ENCODE measurements at regions not wholly inside any gene's neighbourhood (a gene's known extent, or its start where the extent isn't known, plus 50 kb on each side); places are given as distances from the start of the nearest gene placed in this dataset.

GRCh38 chr6:147133669-147134068 is 70.5 kb upstream of the STXBP5 start:
- H3K27me3 ChIP-seq (ENCODE audit: insufficient read depth, poor library complexity, severe bottlenecking), result no peaks in the 10 kb centered on the region
- H3K27ac ChIP-seq (replicated peaks), result no peak overlapping the region
- no peak overlapping the region for H3K4me3 ChIP-seq (replicated peaks; ENCODE audit: insufficient read depth, low read length)
- TF ChIP-seq POLR2AphosphoS5 (IDR thresholded peaks at IDR 0.05; ENCODE audit: low read depth) (no peak), REST (IDR thresholded peaks at IDR 0.05; ENCODE audit: insufficient replicate concordance, low read depth) (no peak), GABPA (IDR thresholded peaks at IDR 0.05; ENCODE audit: low read depth) (no peak), SPI1 (IDR thresholded peaks at IDR 0.05; ENCODE audit: borderline replicate concordance, low read depth) (no peak)
- TF ChIP-seq, protein P1, sequence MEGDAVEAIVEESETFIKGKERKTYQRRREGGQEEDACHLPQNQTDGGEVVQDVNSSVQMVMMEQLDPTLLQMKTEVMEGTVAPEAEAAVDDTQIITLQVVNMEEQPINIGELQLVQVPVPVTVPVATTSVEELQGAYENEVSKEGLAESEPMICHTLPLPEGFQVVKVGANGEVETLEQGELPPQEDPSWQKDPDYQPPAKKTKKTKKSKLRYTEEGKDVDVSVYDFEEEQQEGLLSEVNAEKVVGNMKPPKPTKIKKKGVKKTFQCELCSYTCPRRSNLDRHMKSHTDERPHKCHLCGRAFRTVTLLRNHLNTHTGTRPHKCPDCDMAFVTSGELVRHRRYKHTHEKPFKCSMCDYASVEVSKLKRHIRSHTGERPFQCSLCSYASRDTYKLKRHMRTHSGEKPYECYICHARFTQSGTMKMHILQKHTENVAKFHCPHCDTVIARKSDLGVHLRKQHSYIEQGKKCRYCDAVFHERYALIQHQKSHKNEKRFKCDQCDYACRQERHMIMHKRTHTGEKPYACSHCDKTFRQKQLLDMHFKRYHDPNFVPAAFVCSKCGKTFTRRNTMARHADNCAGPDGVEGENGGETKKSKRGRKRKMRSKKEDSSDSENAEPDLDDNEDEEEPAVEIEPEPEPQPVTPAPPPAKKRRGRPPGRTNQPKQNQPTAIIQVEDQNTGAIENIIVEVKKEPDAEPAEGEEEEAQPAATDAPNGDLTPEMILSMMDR (IDR thresholded peaks at IDR 0.05; ENCODE audit: insufficient read depth, low read length), result no peak
- DNase-seq (ENCODE audit: low read depth in 1 of 2, low spot score in 1 of 2), result no peak

DNA sequence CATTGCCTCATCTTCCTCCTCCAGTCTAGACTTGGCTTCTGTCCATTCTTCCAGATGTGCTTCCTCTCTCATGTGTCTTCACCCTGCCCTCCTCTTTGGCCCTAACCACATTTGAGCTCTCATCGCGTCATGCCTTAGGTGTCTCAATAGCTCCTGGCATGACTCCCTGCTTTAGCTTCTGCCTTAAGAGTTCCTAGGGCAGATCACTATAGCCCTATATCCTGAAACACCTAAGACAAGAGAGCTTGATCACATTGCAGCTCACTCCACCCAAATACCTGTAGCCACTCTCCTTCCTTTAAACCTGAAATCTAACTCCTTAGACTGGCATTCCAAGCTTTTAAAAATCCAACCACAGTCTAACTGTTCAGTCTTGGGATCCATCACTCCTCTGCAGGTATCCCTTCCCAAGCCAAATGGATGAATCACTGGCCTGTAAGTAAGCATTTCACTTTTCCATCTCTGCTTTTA is 69.0 kb upstream of the STXBP5 start:
- peak; percentile 93 to 94 for DNase-seq (ENCODE audit: low read depth in 1 of 2, low spot score in 1 of 2)
- TF ChIP-seq POLR2AphosphoS5 (IDR thresholded peaks at IDR 0.05; ENCODE audit: low read depth) (peak; percentile 97), SPI1 (IDR thresholded peaks at IDR 0.05; ENCODE audit: borderline replicate concordance, low read depth) (peak; percentile 50; the same call in 1 of the 2 replicates), REST (IDR thresholded peaks at IDR 0.05; ENCODE audit: insufficient replicate concordance, low read depth) (no peak), GABPA (IDR thresholded peaks at IDR 0.05; ENCODE audit: low read depth) (no peak)
- TF ChIP-seq, protein P1 (IDR thresholded peaks at IDR 0.05; ENCODE audit: insufficient read depth, low read length), result no peak

GRCh38 chr6:147136057-147136456 is 68.2 kb upstream of the STXBP5 start:
- TF ChIP-seq, protein P1 (IDR thresholded peaks at IDR 0.05; ENCODE audit: insufficient read depth, low read length), result no peak
- TF ChIP-seq POLR2AphosphoS5 (IDR thresholded peaks at IDR 0.05; ENCODE audit: low read depth) (no peak), GABPA (IDR thresholded peaks at IDR 0.05; ENCODE audit: low read depth) (no peak), SPI1 (IDR thresholded peaks at IDR 0.05; ENCODE audit: borderline replicate concordance, low read depth) (no peak), REST (IDR thresholded peaks at IDR 0.05; ENCODE audit: insufficient replicate concordance, low read depth) (no peak)
- Histone ChIP-seq H3K4me3 (replicated peaks; ENCODE audit: insufficient read depth, low read length) (no peak overlapping the region), H3K27ac (replicated peaks) (peak overlapping the region; percentile 52)

More for the DNA sequence above, 69.0 kb upstream of the STXBP5 start:
- H3K27ac ChIP-seq (replicated peaks), result peak overlapping the region; percentile 52
- no peak overlapping the region for H3K4me3 ChIP-seq (replicated peaks; ENCODE audit: insufficient read depth, low read length)
- H3K27me3 ChIP-seq (ENCODE audit: insufficient read depth, poor library complexity, severe bottlenecking), result no peaks in the 10 kb centered on the region

More at GRCh38 chr6:147136057-147136456, 68.2 kb upstream of the STXBP5 start:
- H3K27me3 ChIP-seq (ENCODE audit: insufficient read depth, poor library complexity, severe bottlenecking), result no peaks in the 10 kb centered on the region
- no peak for DNase-seq (ENCODE audit: low read depth in 1 of 2, low spot score in 1 of 2)
